ENCODE measurements at regions not wholly inside any gene's neighbourhood (a gene's known extent, or its start where the extent isn't known, plus 50 kb on each side); places are given as distances from the start of the nearest gene placed in this dataset.

- no peak overlapping the region for H3K9ac ChIP-seq (ENCODE audit: extremely low read depth, low read length, poor library complexity, severe bottlenecking)
- Mint-ChIP-seq H3K27ac (no peak overlapping the region), H3K36me3 (ENCODE audit: low read depth) (no peaks in the 10 kb centered on the region), H3K9me3 (no peaks in the 10 kb centered on the region), H3K27me3 (ENCODE audit: insufficient read depth) (no peaks in the 10 kb centered on the region), H3K4me3 (no peak overlapping the region), H3K4me1 (peaks cover 7% of the 10 kb centered on the region)
- TF ChIP-seq CTCF (conservative IDR thresholded peaks at IDR 0.05) = no peak
- no peaks in the 10 kb centered on the region for H3K4me1 ChIP-seq (ENCODE audit: control insufficient read depth, insufficient read depth, low read length)
- H3K27ac ChIP-seq (ENCODE audit: low read depth, low read length) = no peak overlapping the region
- no peak for DNase-seq
- no peaks in the 10 kb centered on the region for H3K36me3 ChIP-seq (ENCODE audit: control insufficient read depth, insufficient read depth, low read length)
- 82 to 100% methylated on average over 1 to 3 of the region's 3 CpGs for WGBS, 2 experiments (ENCODE audit: insufficient coverage in 1 of 2, insufficient read length in 1 of 2)
- H3K9me3 ChIP-seq (ENCODE audit: control insufficient read depth, low read length) = no peaks in the 10 kb centered on the region
- H3K4me3 ChIP-seq (ENCODE audit: low read length) = no peak overlapping the region
- no peaks in the 10 kb centered on the region for H3K27me3 ChIP-seq (ENCODE audit: control insufficient read depth, insufficient read depth, low read length, poor library complexity, severe bottlenecking)
Observed at GRCh38 chr5:33284681-33285080, 156.1 kb upstream of the TARS1 start.

DNA sequence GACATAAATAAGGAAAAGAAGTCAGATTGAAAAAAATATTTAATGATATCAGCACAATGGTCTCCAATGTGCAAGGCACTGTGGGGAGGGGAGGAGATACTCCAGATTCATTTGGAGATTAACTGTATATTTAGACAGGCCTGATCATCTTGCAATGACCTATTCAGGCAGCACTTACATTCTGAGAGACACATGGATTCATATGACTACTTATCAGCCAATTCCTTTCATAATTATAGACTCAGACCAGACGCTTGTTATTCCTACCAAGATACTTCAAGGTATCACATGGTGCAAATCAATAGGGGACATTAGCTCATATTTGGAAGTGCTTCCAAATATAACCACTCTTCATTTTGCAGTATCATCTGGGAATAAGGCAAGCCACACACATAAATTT lies 153.5 kb upstream of the TARS1 start:
- H3K36me3 Mint-ChIP-seq (ENCODE audit: low read depth) = no peaks in the 10 kb centered on the region
- 86 to 100% methylated on average over 1 of the region's 1 CpG for WGBS, 2 experiments (ENCODE audit: insufficient coverage in 1 of 2, insufficient read length in 1 of 2)

DNA sequence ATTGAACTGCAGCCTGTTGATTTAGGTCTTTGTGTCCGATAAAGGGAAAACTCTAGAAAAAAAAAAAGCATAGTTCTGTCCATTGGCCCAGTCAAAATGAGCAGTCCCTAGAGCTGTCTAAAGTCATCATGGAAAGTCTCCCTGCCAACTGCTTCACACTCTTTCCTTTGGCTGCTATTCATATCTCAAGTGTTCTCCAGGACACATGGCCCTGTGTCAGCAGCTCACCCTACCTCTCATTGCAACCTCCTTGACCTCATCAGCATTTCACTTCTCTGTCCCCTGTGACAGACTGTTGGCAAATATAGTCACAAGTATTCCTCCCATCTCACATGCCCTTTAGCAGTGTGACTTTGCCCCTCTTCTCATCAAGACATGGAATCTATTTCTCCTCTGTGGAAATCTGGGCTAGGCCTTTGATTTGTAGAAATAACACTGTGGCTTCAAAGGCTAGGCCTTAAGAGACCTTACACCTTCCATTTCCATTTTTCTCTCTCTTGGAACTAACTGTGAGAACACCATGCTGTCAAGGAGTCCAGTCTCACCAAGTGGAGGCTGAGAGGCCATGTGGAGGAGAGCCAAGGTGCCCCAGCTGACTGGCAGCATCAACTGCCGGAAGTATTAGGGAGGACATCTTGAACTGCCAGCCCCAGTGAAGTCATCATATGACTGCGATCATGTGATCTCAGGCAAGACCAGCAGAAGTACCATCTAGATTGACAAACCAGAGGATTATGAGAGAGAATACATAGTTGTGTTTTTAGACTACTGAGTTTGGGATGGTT lies 149.4 kb upstream of the TARS1 start:
- H3K4me1 Mint-ChIP-seq = peaks cover 8% of the 10 kb centered on the region
- Histone ChIP-seq H3K9me3 (ENCODE audit: control insufficient read depth, low read length) (no peaks in the 10 kb centered on the region), H3K27me3 (ENCODE audit: control insufficient read depth, insufficient read depth, low read length, poor library complexity, severe bottlenecking) (no peaks in the 10 kb centered on the region), H3K9ac (ENCODE audit: extremely low read depth, low read length, poor library complexity, severe bottlenecking) (no peak overlapping the region), H3K4me3 (ENCODE audit: low read length) (no peak overlapping the region), H3K4me1 (ENCODE audit: control insufficient read depth, insufficient read depth, low read length) (peaks cover under 1% of the 10 kb centered on the region), H3K27ac (ENCODE audit: low read depth, low read length) (no peak overlapping the region), H3K36me3 (ENCODE audit: control insufficient read depth, insufficient read depth, low read length) (no peaks in the 10 kb centered on the region)
- no peak for DNase-seq
- no peaks in the 10 kb centered on the region for H3K36me3 Mint-ChIP-seq (ENCODE audit: low read depth)
- H3K27ac Mint-ChIP-seq = no peak overlapping the region
- H3K9me3 Mint-ChIP-seq = peaks cover 5% of the 10 kb centered on the region
- H3K27me3 Mint-ChIP-seq (ENCODE audit: insufficient read depth) = no peaks in the 10 kb centered on the region
- no peak overlapping the region for H3K4me3 Mint-ChIP-seq
- 50 to 79% methylated on average over 1 to 3 of the region's 3 CpGs for WGBS, 2 experiments (ENCODE audit: insufficient coverage in 1 of 2, insufficient read length in 1 of 2)
- TF ChIP-seq CTCF (conservative IDR thresholded peaks at IDR 0.05) = no peak

More for the DNA sequence above, 153.5 kb upstream of the TARS1 start:
- Histone ChIP-seq H3K4me3 (ENCODE audit: low read length) (no peak overlapping the region), H3K36me3 (ENCODE audit: control insufficient read depth, insufficient read depth, low read length) (no peaks in the 10 kb centered on the region), H3K9ac (ENCODE audit: extremely low read depth, low read length, poor library complexity, severe bottlenecking) (no peak overlapping the region), H3K27me3 (ENCODE audit: control insufficient read depth, insufficient read depth, low read length, poor library complexity, severe bottlenecking) (no peaks in the 10 kb centered on the region), H3K9me3 (ENCODE audit: control insufficient read depth, low read length) (no peaks in the 10 kb centered on the region), H3K27ac (ENCODE audit: low read depth, low read length) (no peak overlapping the region), H3K4me1 (ENCODE audit: control insufficient read depth, insufficient read depth, low read length) (no peaks in the 10 kb centered on the region)
- DNase-seq = no peak
- H3K27me3 Mint-ChIP-seq (ENCODE audit: insufficient read depth) = no peaks in the 10 kb centered on the region
- H3K27ac Mint-ChIP-seq = no peak overlapping the region
- no peak overlapping the region for H3K4me3 Mint-ChIP-seq
- H3K4me1 Mint-ChIP-seq = peaks cover 7% of the 10 kb centered on the region
- TF ChIP-seq CTCF (conservative IDR thresholded peaks at IDR 0.05) = no peak
- peaks cover 5% of the 10 kb centered on the region for H3K9me3 Mint-ChIP-seq
